Type B pancreatic cell (in vitro differentiated cells): ENCODE measurements at regions not wholly inside any gene's neighbourhood (a gene's known extent, or its start where the extent isn't known, plus 50 kb on each side); places are given as distances from the start of the nearest gene placed in this dataset.

ENCODE experiments used
- DNase-seq: peaks from one replicate; pipeline ENCODE4 v3.0.0; 2021; ENCODE audit warnings: mixed read lengths; ENCODE audit not compliant: unreplicated experiment; ENCODE audit errors: extremely low spot score
- H3K27ac Mint-ChIP-seq: 2 replicates; pipeline ENCODE4 v1.8.0; 2021; ENCODE audit warnings: mild to moderate bottlenecking, mixed read lengths
- H3K27me3 Mint-ChIP-seq: 2 replicates; pipeline ENCODE4 v1.8.0; 2021; ENCODE audit warnings: mixed read lengths
- H3K36me3 Mint-ChIP-seq: 2 replicates; pipeline ENCODE4 v1.8.0; 2021; ENCODE audit warnings: mixed read lengths
- H3K4me1 Mint-ChIP-seq: one replicate; pipeline ENCODE4 v1.8.0; 2021; ENCODE audit warnings: mixed read lengths; ENCODE audit not compliant: unreplicated experiment
- H3K4me3 Mint-ChIP-seq: 2 replicates; pipeline ENCODE4 v1.8.0; 2021; ENCODE audit warnings: mild to moderate bottlenecking, mixed read lengths
- H3K9me3 Mint-ChIP-seq: 2 replicates; pipeline ENCODE4 v1.8.0; 2021; ENCODE audit warnings: mixed read lengths
- TF ChIP-seq, protein P1 (sequence below): fragments of 200-600 bp; sonication (generic); conservative IDR thresholded peaks from 2 replicates; pipeline ENCODE4 v1.5.0; 2021; ENCODE audit warnings: antibody characterized with exemption, mild to moderate bottlenecking

DNA sequence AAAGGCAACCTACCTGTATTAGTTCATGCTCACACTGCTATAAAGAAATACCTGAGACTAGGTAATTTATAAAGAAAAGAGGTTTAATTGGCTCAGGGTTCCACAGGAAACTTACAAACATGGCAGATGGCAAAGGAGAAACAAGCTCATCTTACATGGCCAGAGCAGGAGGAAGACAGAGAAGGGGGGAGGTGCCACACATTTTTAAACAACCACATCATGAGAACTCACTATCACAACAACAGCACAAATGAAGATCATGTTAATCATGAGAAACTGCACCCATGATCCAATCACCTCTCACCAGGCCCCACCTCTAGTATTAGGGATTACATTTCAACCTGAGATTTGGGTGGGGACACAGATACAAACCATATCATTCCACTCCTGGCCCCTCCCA lies 90.6 kb upstream of the KCTD3 start:
- H3K27me3 Mint-ChIP-seq = no peaks in the 10 kb centered on the region
- H3K9me3 Mint-ChIP-seq = peaks cover 14% of the 10 kb centered on the region
- TF ChIP-seq, protein P1, sequence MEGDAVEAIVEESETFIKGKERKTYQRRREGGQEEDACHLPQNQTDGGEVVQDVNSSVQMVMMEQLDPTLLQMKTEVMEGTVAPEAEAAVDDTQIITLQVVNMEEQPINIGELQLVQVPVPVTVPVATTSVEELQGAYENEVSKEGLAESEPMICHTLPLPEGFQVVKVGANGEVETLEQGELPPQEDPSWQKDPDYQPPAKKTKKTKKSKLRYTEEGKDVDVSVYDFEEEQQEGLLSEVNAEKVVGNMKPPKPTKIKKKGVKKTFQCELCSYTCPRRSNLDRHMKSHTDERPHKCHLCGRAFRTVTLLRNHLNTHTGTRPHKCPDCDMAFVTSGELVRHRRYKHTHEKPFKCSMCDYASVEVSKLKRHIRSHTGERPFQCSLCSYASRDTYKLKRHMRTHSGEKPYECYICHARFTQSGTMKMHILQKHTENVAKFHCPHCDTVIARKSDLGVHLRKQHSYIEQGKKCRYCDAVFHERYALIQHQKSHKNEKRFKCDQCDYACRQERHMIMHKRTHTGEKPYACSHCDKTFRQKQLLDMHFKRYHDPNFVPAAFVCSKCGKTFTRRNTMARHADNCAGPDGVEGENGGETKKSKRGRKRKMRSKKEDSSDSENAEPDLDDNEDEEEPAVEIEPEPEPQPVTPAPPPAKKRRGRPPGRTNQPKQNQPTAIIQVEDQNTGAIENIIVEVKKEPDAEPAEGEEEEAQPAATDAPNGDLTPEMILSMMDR = no peak
- peak overlapping the region; percentile 48 for H3K4me3 Mint-ChIP-seq
- peaks cover 6% of the 10 kb centered on the region for H3K36me3 Mint-ChIP-seq
- DNase-seq = no peak
- peak overlapping the region; percentile 47 for H3K27ac Mint-ChIP-seq
- H3K4me1 Mint-ChIP-seq = peaks cover 5% of the 10 kb centered on the region

GRCh38 chr1:215477632-215478031 lies 89.5 kb upstream of the KCTD3 start:
- TF ChIP-seq, protein P1 = no peak
- Mint-ChIP-seq H3K36me3 (peaks cover 6% of the 10 kb centered on the region), H3K4me3 (no peak overlapping the region), H3K27me3 (no peaks in the 10 kb centered on the region), H3K4me1 (peaks cover 5% of the 10 kb centered on the region), H3K27ac (no peak overlapping the region), H3K9me3 (peaks cover 14% of the 10 kb centered on the region)
- no peak for DNase-seq

DNA sequence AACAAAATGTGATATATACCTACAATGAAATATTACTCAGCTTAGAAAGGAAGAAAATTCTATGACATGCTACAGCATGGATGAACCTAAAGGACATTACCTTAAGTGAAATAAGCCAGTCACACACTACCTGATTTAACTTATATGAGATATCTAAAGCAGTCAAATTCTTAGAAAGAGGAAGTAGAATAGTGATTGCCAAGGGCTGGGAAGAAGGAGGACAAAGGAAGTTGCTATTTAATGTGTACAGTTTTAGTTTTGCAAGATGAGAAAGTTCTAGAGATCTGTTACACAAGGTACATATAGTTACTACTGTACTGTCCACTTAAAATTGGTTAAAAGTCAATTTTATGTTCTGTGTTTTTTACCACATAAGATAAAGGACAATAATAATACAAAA lies 87.5 kb upstream of the KCTD3 start:
- TF ChIP-seq, protein P1 = no peak
- Mint-ChIP-seq H3K27ac (no peak overlapping the region), H3K4me1 (peaks cover 12% of the 10 kb centered on the region), H3K27me3 (no peaks in the 10 kb centered on the region), H3K4me3 (no peak overlapping the region), H3K36me3 (peaks cover 6% of the 10 kb centered on the region), H3K9me3 (peaks cover 14% of the 10 kb centered on the region)
- no peak for DNase-seq

GRCh38 chr1:215482079-215482478 lies 85.0 kb upstream of the KCTD3 start:
- Mint-ChIP-seq H3K4me1 (peaks cover 7% of the 10 kb centered on the region), H3K9me3 (peaks cover 7% of the 10 kb centered on the region), H3K27me3 (no peaks in the 10 kb centered on the region), H3K4me3 (no peak overlapping the region), H3K27ac (no peak overlapping the region), H3K36me3 (no peaks in the 10 kb centered on the region)
- TF ChIP-seq, protein P1 = no peak
- no peak for DNase-seq

DNA sequence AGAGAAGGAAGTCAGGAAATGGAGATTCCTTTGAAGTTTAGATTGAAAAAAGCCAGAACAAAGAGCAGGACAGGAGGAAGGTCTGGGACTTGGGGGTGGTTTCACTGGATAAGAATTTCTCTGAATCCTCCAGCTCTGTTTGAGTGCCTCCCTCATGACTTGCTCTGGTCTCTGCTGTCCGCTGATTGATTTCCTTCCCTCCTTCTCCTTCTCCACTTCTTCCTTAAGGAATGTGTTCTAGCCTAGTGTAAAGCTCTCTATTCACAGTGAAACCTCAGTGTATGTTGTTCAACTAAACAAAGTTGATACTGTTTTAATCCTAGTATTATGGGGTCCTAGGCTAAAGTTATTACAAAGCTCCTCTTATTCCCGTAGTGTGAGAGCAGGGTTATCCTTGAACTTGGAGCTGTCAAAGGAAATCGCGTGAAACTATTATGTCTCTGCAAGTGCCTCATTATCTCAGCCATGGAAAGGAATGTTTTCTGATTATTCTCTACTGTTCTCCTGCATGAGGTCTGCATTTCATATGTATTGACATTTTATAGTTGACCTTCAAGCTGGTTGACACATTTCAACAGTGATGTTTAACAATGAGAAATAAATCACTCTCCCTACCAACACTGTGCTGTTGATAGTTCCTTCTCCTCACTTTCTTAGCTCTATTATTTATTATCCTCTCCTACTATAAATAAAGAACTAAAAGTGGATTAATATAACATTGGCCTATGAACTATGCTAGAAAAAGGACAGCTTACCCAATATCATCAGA lies 82.7 kb upstream of the KCTD3 start:
- Mint-ChIP-seq H3K27me3 (no peaks in the 10 kb centered on the region), H3K27ac (peak overlapping the region; percentile 16), H3K4me3 (no peak overlapping the region), H3K36me3 (no peaks in the 10 kb centered on the region), H3K4me1 (peaks cover 7% of the 10 kb centered on the region), H3K9me3 (no peaks in the 10 kb centered on the region)
- TF ChIP-seq, protein P1 = no peak
- DNase-seq = no peak
